AG04450 (cell line): ENCODE measurements at regions not wholly inside any gene's neighbourhood (a gene's known extent, or its start where the extent isn't known, plus 50 kb on each side); places are given as distances from the start of the nearest gene placed in this dataset.
"Not testable (repeated sequence)": the region's sequence is repeated elsewhere in the genome, so short reads cannot be mapped to it uniquely, and the experiment has no call there.

Experiments
- CTCF ChIA-PET: fragments of 300-600, 350-600 bp; formaldehyde crosslinking; extraction: SDS; loops from one replicate; lab custom pipeline; 2022; ENCODE audit warnings: antibody characterized with exemption, inconsistent platforms; lab: Charles Lee
- POLR2A ChIA-PET: fragments of 350-600 bp; formaldehyde crosslinking; extraction: SDS; loops from one replicate; lab custom pipeline; 2021; ENCODE audit warnings: antibody characterized with exemption, inconsistent platforms; lab: Yijun Ruan, JAX
- DNase-seq: peaks from one replicate; pipeline ENCODE4 v3.0.0-alpha.2; 2011; ENCODE audit warnings: low read depth, low spot score
- H3K27ac ChIP-seq: one replicate; pipeline ENCODE4 v1.5.1; 2012; ENCODE audit warnings: low read depth, low read length, control low read depth
- H3K27me3 ChIP-seq: one replicate; pipeline ENCODE4 v1.6.0; 2012; ENCODE audit warnings: low read length; ENCODE audit not compliant: control insufficient read depth, insufficient read depth
- H3K4me3 ChIP-seq: 2 replicates; pipeline ENCODE4 v1.5.1; 2011; ENCODE audit warnings: mild to moderate bottlenecking, low read depth, low read length, control low read depth
- H3K9me3 ChIP-seq: 2 replicates; pipeline ENCODE4 v1.5.1; 2012; ENCODE audit warnings: low read length; ENCODE audit not compliant: control insufficient read depth, insufficient read depth
- TF ChIP-seq, protein P1 (sequence below): IDR thresholded peaks from 2 replicates; pipeline ENCODE4 v1.5.1; 2011; ENCODE audit warnings: low read depth, low read length, control low read depth, inconsistent platforms

DNA sequence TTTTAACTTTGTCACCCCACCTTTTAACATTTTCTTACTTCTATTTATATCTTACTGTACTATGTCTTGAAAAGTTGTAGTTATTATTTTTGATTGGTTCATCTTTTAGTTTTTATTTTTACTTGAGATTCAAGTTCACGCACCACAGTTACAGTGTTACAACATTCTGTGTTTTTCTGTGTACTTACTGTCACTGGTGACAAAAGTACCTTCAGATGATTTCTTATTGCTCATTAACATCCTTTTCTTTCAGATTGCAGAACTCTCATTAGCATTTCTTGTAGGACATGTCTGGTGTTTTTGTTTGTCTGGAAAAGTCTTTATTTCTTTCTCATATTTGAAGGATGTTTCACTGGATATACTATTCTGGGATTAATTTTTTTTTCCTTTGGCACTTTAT is 289.9 kb downstream of the BCAT1 start:
- Histone ChIP-seq H3K27ac (no peak overlapping the region), H3K27me3 (no peaks in the 10 kb centered on the region), H3K4me3 (no peak overlapping the region), H3K9me3 (no peaks in the 10 kb centered on the region)
- ChIA-PET POLR2A (no interaction called here), CTCF (no interaction called here)
- no peak for DNase-seq
- TF ChIP-seq, protein P1, sequence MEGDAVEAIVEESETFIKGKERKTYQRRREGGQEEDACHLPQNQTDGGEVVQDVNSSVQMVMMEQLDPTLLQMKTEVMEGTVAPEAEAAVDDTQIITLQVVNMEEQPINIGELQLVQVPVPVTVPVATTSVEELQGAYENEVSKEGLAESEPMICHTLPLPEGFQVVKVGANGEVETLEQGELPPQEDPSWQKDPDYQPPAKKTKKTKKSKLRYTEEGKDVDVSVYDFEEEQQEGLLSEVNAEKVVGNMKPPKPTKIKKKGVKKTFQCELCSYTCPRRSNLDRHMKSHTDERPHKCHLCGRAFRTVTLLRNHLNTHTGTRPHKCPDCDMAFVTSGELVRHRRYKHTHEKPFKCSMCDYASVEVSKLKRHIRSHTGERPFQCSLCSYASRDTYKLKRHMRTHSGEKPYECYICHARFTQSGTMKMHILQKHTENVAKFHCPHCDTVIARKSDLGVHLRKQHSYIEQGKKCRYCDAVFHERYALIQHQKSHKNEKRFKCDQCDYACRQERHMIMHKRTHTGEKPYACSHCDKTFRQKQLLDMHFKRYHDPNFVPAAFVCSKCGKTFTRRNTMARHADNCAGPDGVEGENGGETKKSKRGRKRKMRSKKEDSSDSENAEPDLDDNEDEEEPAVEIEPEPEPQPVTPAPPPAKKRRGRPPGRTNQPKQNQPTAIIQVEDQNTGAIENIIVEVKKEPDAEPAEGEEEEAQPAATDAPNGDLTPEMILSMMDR, result no peak

DNA sequence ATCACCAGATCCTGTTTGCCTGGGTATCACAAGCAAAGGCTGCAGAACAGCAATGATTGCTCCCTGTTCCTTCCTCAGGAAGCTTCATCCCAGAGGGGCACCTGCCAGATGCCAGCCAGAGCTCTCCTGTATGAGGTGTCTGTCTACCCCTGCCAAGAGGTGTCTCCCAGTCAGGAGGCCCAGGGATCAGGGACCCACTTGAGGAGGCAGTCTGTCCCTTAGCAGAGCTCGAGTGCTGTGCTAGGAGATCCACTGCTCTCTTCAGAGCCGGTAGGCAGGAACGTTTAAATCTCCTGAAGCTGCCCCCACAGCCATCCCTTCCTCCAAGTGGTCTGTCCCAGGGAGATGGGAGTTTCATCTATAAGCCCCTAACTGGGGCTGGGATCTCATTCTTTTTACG is 294.6 kb downstream of the BCAT1 start:
- H3K9me3 ChIP-seq, H3K27me3 ChIP-seq, DNase-seq, CTCF ChIA-PET, H3K27ac ChIP-seq, POLR2A ChIA-PET, H3K4me3 ChIP-seq: not testable (repeated sequence)

DNA sequence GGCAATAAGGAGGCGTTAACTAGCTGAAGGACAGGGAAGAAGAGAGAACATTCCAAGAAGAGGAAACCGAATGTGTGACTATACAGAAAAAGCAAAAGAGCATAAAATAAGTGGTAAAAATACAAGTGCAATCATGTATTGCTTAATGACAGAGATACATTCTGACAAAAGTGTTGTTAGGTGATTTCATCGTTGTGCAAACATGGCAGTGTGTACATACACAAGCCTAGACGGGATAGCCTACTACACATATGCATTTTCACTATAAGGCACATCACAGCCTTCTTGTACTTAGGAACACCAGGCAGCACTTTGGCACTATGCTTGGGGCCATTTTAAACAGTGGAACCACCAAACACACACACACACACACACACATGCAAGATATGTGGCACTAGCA is 299.3 kb downstream of the BCAT1 start:
- no peak for DNase-seq
- Histone ChIP-seq H3K27ac (no peak overlapping the region), H3K27me3 (no peaks in the 10 kb centered on the region), H3K4me3 (no peak overlapping the region), H3K9me3 (no peaks in the 10 kb centered on the region)
- ChIA-PET CTCF (no interaction called here), POLR2A (no interaction called here)
- TF ChIP-seq, protein P1, result no peak

DNA sequence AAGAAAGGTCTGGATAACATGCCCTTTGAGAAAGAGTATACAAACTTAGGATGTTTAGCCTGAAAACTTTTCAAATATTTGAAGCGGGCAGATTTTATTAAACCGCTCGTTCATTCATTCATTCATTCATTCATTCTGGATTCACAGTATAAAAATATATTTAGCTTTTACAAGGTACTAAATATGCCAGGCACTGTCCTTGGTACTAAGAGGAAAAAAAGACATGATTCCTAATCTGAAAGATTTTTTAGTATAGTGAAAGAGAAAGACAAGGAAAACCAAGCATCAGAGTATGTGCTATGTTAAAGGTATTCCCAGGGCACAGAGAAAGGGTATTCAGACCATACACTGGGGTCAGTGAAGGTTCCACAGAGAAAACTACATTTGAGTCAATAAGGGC is 299.7 kb downstream of the BCAT1 start:
- TF ChIP-seq, protein P1, result no peak
- H3K27me3 ChIP-seq, result no peaks in the 10 kb centered on the region
- POLR2A ChIA-PET, result no interaction called here

DNA sequence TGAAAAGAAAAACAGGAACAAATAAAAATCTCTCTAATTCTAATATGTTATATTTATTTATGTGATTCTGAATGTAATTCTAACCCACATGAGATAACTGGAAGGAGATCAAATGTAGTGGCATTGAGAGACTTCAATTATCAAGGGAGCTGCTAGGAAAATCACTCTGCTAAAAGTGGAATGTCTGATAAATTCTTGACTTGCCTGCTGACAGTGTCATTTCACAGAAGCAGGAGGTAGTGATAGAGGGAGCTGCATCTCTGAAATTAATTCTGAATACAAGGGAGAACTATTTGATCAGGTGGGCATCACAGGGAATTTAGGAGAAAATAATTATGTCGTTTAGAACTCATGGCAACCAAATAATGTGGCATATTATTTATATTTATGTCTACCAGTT is 303.6 kb downstream of the BCAT1 start:
- Histone ChIP-seq H3K4me3 (no peak overlapping the region), H3K27ac (no peak overlapping the region), H3K27me3 (no peaks in the 10 kb centered on the region), H3K9me3 (no peaks in the 10 kb centered on the region)
- POLR2A ChIA-PET, result no interaction called here
- TF ChIP-seq, protein P1, result no peak
- CTCF ChIA-PET, result no interaction called here
- no peak for DNase-seq

More for the DNA sequence above, 299.7 kb downstream of the BCAT1 start:
- no peak overlapping the region for H3K4me3 ChIP-seq
- CTCF ChIA-PET, result no interaction called here
- H3K9me3 ChIP-seq, result no peaks in the 10 kb centered on the region
- DNase-seq, result no peak
- H3K27ac ChIP-seq, result no peak overlapping the region
